Activated gamma-delta T cell treated with anti-CD3 and anti-CD28 coated beads, Interleukin-2, amount 50 U/mL, for 16 hours (primary cell): ENCODE measurements at regions not wholly inside any gene's neighbourhood (a gene's known extent, or its start where the extent isn't known, plus 50 kb on each side); places are given as distances from the start of the nearest gene placed in this dataset.
"Not testable (repeated sequence)": the region's sequence is repeated elsewhere in the genome, so short reads cannot be mapped to it uniquely, and the experiment has no call there.

Experiments used
- DNase-seq: peaks from one replicate; pipeline ENCODE4 v3.0.0-alpha.2; 2020; ENCODE audit warnings: low read depth

DNA sequence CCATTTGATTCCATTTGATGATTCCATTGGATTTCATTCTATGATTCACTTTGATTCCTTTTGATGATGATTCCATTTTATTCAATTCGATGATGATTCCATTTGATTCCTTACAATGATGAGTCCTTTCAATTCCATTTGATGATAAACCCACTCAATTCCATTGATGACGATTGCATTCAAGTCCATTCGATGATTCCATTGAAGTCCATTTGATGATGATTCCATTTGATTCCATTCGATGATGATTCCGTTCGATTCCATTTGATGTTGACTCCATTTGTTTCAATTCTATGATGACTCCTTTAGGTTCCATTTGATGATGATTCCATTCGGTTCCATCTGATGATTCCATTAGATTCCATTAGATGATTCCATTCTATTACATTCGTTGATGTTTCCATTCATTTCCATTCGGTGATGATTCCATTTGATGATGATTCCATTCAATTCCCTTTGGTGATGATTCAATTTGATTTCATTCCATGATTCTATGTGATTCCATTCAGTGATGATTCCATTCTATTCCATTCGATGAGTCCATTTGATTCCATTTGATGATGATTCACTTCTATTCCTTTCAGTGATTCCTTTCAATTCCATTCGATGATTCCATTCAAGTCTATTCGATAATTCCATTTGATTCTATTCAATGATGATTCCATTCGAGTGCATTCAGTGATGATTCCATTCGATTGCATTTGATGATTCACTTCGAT, 1106.0 kb downstream of the RPIA start:
- DNase-seq, result no peak

DNA sequence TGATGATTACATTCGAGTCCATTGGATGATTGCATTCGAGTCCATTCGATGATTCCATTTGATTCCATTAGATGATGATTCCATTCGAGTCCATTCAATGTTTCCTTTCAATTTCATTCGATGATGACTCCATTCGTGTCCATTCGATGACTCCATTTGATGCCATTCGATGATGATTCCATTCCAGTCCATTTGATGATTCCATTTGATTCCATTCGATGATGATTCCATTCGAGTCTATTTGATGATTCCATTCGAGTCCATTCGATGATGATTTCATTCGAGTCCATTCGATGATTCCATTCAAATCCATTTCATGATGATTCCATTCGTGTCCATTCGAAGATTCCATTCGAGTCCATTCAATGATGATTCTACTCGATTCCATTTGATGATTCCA, 1109.7 kb downstream of the RPIA start:
- DNase-seq, result not testable (repeated sequence)

DNA sequence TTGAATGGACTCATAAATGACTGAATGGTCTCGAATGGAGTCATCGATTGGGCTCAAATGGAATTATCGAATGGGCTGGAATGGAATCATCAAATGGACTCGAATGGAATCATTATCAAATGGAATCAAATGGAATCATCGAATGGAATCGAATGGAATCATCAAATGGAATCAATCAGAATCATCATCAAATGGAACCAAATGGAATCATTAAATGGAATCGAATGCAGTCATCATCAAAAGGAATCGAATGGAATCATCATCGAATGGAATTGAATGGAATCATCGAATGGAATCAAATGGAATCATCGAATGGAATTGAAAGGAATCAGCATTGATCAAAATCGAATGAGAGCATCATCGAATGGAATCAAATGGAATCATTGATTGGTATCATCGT, 1114.9 kb downstream of the RPIA start:
- DNase-seq, result not testable (repeated sequence)

DNA sequence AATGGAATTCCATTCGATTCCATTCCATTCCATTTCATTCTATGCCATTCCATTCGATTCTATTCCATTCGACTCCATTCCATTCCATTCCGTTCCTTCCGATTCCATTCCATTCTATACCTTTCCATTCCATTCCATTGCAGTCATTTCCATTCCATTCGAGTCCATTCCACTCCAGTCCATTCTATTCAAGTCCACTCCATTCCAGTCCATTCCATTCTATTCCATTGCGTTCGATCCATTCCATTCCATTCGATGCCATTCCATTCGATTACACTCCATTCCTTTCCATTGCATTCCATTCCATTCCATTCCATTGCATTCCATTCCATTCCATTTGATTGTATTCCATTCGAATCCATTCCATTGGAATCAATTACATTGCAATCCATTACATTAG, 1119.8 kb downstream of the RPIA start:
- no peak for DNase-seq

DNA sequence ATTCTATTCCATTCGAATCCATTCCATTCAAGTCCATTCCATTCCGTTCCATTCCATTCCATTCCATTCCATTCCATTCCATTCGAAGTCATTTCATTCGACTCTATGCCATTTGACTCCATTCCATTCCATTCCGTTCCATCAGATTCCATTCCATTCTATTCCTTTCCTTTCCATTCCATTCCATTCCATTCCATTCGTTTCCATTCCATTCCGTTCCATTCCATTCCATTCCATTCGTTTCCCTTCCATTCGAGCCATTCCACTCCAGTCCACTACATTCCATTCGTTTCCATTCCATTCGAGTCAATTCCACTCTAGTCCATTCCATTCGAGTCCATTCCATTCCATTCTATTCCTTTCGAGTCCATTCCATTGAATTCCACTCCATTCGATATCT, 1120.4 kb downstream of the RPIA start:
- DNase-seq, result not testable (repeated sequence)

DNA sequence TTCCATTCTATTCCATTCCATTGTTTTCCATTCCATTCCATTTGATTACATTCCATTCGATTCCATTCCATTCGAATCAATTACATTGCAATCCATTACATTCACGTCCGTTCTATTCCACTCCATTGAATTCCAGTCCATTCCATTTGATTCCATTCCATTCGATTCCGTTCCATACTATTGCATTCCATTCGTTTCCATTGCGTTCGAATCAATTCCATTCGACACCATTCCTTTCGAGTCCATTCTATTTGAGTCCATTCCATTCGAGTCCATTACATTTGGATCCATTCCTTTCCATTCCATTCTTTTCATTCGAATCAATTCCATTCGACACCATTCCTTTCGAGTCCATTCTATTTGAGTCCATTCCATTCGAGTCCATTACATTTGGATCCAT, 1122.9 kb downstream of the RPIA start:
- DNase-seq, result not testable (repeated sequence)

DNA sequence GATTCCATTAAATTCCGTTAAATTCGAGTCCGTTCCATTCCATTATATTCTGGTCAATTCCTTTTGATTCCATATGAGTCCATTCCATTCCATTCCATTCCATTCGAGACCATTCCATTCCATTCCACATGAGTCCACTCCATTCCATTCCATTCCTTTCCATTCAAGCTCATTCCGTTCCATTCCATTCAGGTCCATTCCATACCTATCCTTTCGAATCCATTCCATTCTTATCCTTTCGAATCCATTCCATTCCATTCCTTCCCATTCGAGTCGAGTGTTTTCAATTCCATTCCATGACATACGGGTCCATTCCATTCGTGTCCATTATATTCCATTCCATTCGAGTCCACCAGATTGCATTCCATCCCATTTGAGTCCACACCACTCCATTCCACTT, 1127.4 kb downstream of the RPIA start:
- no peak for DNase-seq

DNA sequence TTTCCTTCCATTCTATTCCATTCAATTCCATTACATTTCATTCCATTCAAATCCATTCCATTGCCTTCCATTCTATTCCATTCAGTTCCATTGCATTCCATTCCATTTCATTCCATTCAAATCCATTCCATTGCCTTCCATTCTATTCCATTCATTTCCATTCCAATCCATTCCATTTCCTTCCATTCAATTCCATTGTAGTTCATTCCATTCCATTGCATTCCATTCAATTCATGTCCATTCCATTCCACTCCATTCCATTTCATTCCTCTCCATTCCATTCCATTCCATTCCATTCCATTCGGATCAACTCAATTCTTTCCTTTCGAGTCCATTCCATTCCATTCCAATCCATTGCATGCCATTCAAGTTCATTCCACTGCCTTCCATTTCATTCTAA, 1128.3 kb downstream of the RPIA start:
- DNase-seq, result no peak

DNA sequence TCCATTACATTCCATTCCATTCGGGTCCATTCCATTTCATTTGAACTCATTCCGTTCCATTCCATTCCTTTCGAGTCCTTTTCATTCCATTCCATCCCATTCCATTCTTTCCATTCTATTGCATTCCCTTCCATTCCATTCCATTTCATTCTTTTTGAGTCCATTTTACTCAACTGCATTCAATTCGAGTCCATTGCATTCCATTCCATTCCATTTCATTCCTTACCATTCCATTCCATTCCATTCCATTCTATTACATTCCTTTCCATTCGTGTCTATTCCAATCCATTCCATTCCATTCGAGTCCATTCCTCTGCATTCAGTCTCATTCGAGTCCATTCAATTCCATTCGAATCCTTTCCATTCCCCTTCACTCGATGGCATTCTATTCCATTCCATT, 1128.8 kb downstream of the RPIA start:
- DNase-seq, result no peak

DNA sequence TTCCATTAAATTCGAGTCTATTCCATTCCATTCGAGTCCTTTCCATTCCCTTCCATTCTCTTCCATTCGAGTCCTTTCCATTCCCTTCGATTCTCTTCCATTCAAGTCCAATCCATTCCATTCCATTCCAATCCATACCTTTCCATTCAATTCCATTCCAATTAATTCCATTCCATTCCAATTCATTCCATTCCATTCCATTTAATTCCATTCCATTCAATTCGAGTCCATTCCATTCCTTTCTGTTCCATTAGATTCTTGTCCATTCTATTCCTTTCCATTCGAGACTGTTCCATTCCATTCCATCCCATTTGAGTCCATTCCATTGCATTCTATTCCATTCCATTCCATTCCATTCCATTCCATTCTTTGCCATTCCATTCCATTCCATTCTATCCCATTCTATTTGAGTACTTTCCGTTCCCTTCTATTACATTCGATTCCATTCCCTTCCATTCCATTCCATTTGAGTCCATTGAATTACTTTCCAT, 1130.0 kb downstream of the RPIA start:
- no peak for DNase-seq

DNA sequence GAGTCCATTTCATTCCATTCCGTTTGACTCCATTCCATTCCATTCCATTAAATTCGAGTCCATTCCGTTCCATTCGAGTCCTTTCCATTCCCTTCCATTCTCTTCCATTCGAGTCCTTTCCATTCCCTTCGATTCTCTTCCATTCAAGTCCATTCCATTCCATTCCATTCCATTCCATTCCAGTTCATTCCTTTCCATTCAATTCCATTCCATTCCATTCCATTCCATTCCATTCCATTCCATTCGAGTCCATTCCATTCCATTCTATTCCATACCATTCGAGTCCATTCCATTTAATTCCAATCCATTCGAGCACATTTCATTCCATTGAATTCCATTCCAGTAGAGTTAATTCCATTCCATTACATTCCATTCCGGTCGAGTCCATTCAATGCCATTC, 1130.9 kb downstream of the RPIA start:
- DNase-seq, result not testable (repeated sequence)

DNA sequence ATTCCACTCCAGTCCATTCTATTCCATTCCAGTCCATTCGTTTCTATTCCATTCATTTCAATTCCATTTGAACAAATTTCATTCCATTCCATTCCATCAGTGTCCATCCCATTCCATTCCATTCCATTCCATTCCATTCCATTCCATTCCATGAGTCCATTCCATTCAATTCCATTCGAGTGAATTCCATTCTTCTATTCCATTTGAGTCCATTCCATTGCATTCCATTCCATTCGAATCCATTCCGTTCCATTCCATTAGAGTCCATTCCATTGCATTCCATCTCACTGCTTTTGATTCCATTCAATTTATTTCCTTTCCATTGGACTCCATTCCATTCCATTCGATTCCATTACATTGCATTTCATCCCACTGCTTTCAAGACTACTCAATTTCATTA, 1132.1 kb downstream of the RPIA start:
- DNase-seq, result no peak

DNA sequence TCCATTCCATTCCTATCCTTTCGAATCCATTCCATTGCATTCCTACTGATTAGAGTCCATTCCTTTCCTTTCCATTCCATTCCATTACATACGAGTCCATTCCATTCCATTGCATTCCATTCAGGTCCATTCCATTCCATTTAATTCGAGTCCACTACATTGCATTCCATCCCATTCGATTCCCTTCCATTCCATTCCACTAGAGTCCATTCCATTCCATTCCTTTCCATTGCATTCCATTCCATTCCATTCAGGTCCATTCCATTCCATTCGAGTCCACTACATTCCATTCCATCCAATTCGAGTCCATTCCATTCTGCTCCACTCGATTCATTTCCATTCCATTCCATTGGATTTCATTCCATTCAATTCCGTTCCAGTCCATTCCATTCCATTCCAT, 1133.6 kb downstream of the RPIA start:
- no peak for DNase-seq

DNA sequence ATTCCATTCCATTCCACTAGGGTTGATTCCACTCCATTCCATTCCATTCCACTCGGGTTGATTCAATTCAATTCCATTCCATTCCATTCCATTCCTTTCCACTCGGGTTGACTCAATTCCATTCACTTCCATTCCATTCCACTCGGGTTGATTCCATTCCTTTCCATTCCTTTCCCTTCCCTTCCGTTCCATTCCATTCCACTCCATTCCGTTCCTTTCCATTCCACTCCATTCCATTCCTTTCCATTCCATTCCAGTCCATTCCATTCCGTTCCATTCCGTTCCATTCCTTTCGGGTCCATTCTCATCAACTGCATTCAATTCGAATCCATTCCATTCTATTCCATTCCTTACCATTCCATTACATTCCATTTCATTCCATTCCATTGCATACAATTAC, 1135.3 kb downstream of the RPIA start:
- DNase-seq, result not testable (repeated sequence)

DNA sequence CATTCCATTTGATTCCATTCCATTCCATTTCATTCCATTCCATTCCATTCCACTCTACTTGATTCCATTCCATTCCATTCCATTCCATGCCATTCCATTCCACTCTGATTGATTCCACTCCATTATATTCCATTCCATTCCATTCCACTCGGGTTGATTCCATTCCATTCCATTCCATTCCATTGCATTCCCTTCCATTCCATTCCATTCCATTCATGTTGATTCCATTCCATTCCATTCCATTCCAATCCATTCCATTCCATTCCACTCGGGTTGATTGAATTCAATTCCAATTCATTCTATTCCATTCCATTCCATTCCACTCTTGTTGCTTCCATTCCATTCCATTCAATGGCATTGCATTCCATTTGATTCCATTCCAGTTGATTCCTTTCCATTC, 1136.4 kb downstream of the RPIA start:
- DNase-seq, result not testable (repeated sequence)

DNA sequence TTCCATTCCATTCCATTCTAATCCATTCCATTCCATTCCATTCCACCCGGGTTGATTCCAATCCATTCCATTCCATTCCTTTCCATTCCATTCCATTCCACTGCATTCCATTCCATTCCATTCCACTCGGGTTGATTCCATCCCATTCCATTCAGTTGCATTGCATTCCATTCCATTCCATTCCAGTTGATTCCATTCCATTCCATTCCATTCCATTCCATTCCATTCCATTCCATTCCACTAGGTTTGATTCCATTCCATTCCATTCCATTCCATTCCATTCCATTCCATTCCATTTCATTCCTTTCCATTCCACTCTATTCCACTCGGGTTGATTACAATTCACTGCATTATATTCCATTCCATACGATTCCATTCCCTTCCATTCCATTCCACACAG, 1136.9 kb downstream of the RPIA start:
- DNase-seq, result not testable (repeated sequence)

DNA sequence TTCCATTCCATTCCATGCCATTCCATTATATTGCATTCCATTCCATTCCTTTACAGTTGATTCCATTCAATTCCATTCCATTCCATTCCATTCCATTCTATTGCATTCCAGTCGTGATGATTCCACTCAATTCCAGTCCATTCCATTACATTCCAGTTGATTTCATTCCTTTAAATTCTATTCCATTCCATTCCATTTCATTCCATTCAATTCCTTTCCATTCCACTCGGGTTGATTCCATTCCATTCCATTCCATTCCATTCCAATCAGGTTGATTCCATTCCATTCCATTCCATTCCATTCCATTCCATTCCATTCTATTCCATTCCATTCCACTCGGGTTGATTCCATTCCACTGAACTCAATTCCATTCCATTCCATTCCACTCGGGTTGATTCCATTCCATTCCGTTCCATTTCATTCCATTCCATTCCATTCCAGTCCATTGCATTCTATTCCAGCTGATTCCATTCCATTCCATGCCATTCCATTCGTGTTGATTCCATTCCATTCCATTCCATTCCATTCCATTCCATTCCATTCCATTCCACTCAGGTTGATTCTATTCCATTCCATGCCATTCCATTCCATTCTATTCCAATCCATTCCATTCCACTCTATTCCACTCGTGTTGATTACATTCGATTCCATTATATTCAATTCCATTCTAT, 1137.6 kb downstream of the RPIA start:
- DNase-seq, result not testable (repeated sequence)

DNA sequence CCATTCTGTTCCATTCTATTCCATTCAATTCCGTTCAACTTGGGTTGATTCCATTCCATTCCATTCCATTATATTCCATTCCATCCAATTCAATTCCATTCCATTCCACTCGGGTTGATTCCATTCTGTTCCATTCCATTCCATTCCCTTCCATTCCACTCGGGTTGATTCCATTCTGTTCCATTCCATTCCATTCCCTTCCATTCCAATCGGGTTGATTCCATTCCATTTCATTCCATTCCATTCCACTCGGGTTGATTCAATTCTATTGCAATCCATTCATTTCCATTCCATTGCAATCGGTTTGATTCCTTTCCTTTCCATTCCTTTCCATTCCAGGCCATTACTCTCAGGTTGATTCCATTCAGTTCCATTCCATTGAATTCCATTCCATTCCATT, 1138.4 kb downstream of the RPIA start:
- DNase-seq, result no peak

DNA sequence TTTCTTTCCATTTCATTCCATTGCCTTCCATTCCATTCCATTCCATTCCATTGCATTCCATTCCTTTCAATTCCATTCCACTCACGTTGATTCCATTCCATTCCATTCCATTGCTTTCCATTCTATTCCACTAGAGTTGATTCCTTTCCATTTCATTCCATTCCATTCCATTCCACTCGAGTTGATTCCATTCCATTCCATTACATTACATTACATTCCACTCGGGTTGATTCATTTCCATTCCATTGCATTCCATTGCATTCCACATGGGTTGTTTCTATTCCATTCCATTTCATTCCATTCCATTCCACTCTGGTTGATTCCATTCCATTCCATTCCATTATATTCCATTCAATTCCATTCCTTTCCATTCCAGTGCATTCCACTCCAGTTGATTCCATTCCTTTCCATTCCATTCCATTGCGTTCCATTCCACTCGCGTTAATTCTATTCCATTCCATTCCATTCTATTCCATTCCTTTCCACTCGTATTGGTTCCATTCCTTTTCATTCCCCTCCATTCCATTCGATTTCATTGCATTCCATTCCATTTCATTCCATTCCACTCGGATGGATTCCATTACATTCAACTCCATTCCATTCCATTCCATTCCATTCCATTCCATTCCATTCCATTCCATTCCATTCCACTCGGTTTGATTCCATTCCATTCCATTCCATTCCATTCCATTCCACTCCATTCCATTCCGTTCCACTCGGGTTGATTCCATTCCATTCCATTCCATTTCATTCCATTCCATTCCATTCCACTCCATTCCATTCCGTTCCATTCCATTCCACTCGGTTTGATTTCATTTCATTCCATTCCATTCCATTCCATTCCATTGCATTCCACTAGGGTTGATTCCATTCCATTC, 1139.1 kb downstream of the RPIA start:
- DNase-seq, result not testable (repeated sequence)

DNA sequence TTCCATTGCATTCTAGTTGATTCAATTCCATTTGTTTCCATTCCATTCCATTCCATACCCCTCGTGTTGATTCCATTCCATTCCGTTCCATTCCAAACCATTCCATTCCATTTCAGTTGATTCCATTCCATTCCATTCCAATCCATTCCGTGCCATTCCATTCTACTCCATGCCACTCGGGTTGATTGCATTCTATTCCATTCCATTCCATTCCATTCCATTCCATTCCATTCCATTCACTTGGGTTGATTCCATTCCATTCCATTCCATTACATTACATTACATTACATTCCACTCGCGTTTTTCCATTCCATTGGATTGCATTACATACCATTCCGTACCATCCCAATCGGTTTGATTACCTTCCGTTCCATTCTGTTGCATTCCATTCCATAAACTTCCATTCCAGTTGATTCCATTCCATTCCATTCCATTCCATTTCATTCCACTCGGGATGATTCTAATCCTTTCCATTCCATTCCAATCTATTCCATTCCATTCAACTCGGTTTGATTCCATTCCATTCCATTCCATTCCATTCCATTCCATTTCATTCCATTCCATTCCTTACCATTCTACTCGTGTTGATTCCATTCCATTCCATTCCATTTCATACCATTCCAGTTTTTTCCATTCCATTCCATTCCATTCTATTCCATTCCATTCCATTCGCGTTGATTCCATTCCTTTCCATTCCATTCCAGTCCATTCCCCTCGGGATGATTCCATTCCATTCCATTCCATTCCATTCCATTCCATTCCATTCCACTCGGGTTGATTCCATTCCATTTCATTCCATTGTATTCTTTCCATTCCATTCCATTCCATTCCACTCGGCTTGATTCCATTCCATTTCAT, 1140.4 kb downstream of the RPIA start:
- no peak for DNase-seq

DNA sequence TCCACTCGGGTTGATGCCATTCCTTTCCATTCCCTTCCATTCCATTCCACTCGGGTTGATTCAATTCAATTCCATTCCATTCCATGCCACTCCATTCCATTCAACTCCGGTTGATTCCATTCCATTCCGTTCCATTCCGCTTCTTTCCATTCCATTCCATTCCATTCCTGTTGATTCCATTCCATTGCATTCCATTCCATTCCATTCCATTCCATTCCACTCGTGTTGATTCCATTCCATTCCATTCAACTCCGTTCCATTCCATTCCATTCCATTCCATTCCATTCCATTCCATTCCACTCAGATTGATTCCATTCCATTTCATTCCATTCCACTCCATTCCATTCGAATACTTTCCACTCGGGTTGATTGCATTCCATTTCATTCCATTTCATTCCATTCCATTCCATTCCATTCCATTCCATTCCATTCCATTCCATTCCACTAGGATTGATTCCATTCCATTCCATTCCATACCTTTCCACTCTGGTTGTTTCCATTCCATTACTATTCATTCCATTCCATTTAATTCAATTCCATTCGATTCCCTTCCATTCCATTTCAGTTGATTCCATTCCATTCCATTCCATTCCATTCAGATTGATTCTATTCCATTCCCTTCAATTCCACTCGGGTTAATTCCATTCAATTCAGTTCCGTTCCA, 1141.8 kb downstream of the RPIA start:
- no peak for DNase-seq
